ENCODE measurements at regions not wholly inside any gene's neighbourhood (a gene's known extent, or its start where the extent isn't known, plus 50 kb on each side); places are given as distances from the start of the nearest gene placed in this dataset.

DNA sequence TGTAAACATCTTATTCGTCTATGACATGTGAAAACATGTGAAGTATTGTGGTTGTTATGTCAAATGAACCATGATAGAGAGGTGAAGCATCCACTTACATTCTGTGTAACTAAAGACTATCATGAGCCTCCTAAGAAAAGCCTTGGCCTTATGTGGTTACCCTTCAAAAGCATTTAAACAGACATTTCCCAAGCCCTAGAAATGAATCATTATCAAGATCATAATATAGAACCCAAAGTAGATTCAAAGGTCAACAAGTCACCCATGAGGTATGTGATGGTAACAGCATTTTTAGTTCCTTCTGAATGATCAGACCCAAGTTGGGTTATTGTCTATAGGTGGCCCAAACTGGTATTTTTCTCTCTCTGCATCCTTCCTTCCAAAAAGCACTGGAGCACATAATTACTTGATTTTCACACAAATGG, 408.0 kb downstream of the TBL1XR1 start:
- DNase-seq, result no peak

- no peak for DNase-seq
Measured at GRCh38 chr3:176787506-176787905, 409.8 kb downstream of the TBL1XR1 start.

- DNase-seq, result no peak
Measured at GRCh38 chr3:176785171-176785570, 412.1 kb downstream of the TBL1XR1 start.

DNA sequence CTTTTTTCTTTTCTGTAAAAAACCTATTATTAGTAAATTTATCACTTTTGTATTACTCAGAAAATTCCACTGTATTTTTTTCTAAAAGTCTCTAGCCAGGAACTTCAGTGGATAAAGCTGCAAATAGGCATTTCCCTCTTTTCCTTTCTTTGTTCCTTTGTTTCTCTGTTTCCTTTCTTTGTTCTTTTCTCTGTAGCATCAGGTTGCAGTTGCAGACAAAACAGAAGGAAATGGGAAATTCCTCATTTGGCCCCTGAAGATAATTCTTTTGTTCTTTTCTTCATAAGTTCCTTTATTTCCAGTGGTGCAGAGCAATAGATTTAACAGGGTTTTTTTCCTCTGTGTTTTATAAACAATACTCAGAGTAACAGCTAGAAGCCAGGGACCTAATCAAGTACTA, 416.5 kb downstream of the TBL1XR1 start:
- DNase-seq, result no peak

DNA sequence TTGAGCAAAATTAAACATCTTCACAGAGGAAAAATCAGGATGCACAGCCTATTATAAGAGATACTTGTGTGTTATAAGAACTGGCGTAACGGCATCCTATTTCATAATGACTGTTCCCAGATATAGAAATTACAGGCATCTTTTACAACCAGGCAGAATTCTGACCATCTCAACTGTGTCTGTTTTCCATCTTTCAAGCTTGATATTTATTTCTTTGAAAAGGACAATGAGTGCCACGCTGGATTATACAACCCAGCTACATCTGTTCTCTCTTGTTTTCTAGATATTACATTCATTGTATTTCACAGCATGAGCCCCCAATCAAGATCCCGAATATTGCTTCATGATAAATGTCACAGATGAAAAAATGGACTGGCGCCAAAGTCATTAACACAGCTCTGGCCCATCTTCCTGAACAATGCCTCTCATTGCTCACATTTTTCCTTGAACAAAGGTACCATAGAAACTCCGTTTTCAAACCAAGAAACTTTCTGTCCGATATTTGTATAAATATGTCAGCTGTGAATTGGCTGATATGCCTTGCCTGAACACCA, 420.6 kb downstream of the TBL1XR1 start:
- no peak for DNase-seq

DNA sequence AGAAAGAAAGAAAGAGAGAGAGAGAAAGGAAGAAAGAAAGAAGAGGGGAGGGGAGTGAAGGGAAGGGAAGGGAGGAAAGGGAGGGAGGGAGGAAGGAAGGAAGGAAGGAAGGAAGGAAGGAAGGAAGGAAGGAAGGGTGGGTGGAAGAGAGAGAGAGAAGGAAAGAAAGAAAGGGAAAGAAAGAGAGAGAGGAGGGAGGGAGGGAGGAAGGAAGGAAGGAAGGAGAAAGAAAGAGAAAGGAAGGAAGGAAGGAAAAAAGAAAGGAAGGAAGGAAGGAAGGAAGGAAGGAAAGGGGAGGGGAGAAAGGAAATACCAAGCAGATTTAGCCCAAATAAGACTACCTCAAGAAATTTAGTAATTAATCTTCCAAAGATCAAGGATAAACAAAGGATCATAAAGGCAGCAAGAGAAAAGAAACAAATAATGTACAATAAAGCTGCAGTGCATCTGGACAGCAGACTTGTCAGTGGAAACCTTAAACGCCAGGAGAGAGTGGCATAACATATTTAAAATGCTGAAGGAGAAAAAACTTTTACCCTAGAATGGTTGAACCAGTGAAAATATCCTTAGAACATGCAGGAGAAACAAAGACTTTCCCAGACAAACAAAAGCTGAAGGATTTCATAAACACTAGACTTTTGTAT, 427.6 kb downstream of the TBL1XR1 start:
- no peak for DNase-seq

DNA sequence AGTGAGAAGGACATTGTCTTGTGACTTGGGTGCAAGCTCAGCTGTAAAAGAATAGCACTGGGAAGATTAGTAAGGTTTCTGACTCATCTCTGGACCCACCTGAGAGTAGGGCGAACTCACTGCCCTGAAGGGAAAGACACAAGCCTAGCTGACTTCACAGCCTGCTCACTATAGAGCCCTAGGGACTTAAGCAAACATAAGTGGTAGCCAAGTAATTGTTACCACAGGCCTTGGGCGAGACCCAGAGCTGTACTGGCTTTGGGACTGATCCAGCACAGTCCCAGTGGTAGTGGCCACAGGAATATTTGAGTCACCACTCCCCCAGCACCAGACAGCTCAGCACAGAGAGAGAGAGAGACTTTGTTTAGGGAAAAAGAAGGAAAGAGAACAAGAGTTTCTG, 429.9 kb downstream of the TBL1XR1 start:
- DNase-seq, result no peak

DNA sequence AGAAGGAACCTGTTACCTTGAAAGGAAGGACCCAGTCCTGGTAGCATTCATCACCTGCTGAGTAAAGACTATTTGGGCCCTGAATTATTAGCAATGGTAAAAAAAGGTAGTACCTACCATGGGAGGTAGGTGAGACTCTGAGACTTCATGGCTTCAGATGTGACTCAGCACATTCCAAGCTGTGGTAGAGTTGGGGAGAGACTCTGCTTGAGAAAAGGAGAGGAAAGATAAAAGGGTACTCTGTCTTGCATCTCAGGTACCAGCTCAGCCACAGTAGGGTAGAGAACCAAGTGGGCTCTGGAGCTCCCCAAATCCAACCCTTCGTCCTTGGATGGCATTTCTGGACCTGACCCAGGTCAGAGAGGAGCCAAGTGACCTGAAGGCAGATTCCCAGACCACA, 430.4 kb downstream of the TBL1XR1 start:
- no peak for DNase-seq

DNA sequence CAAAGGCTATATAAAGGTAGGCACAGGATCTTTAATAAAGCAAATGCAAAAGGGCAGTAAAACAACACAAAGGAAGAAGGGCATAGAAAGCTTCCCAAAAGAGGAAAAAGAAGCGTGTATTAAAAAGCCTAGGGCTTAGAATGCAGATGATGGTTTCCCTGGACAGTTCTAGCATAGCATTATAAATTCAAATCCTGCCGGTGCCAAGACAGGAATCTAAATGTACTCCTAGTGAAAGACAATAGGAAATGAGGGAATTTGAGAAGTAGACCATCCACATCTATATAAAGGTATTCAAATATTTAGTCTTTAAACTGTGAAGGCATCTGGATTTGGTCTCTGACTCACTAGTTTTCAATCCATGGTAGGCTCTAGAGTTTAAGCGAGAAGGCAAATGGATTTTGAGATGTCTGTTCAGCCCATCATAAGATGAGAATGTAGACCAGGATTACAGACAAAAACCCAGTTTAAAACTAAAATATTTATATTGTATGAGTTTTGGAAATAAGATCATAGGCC, 431.8 kb downstream of the TBL1XR1 start:
- DNase-seq, result no peak

DNA sequence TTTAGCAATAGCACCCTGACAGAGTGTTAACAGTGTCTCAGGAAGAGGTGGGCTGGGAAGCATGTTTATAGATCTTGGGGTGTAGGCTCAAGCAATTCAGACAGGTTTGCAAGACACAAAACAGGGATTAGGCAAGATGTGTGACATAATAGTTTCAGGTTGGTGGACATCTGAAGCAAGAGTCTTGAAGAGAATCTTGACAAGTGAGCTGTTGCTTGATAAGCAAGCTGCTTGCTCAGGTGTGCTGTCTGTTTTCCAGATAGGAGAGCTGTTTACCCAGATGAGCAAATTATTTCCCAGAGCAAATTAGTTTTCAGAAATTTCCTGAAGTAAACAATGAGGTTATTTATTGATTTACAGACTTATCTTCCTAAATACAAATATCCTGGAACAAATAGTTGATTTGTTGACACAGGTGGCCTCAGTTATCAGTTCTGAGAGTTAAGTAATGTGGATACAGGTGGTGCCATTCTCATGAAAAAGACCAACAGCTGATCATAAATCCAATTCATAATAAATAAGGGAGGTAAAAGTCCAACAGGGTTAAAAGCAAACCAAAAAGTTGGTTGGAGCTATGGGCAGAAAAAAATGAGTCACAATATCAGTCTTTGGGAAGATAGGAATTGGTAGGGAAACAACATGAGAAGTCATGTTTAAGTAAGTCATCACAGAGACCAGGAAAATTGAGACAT, 437.3 kb downstream of the TBL1XR1 start:
- no peak for DNase-seq

GRCh38 chr3:176757429-176757828, 439.9 kb downstream of the TBL1XR1 start:
- no peak for DNase-seq

DNA sequence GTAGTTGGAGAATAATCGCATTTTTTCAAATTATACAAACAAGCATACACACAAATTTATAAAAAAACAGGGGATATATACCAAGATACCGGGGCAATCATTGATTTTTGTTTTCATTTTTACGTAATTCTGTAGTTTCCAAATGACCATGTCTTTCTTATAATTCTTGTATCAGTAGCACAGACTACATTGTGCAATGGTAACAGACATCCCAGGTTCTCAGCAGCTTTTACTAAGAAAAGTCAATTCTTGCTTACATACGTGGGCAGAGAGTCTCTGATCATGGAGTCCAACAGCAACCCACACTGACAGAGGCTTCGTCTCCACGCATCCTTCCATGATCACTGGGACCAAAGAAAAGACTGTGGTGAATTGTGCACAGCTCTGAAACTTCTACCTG, 441.3 kb downstream of the TBL1XR1 start:
- DNase-seq, result no peak

DNA sequence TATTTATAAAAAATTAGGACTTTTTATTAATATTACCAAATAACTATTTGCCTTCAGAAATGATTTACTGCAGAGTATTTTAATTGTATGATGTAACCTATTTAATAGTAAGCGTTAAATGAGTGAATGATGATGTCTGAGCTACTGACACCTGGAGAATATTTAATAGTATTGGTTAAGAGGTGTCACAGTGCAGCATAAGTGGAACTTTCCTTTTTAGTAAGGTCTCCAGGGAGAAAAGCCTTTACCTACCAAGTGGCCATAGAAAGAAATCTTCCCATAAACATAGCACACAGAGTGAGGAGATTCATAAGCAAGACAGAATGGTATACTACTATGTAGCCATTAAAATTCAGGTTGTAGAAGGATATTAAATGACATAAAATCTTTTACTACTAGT, 441.7 kb downstream of the TBL1XR1 start:
- no peak for DNase-seq

DNA sequence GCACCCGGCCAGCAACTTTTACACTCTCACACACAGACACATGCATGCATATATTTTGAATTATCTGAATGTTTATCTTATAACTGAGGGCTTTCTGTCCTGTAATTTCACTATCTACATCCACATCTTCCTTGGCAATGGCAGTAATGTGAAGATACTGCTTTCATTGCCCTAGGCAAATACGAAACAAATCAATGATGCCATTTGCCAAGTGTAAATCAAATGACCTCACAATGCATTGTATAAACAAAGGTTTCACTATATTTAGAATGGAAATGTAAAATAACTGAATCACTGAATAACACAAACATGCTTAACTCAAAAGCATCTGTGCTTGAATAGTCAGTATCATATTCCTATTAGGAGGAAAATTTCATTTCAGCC, 455.6 kb downstream of the TBL1XR1 start:
- DNase-seq, result no peak

- no peak for DNase-seq
Measured at GRCh38 chr3:176740906-176741663, 456.2 kb downstream of the TBL1XR1 start.

DNA sequence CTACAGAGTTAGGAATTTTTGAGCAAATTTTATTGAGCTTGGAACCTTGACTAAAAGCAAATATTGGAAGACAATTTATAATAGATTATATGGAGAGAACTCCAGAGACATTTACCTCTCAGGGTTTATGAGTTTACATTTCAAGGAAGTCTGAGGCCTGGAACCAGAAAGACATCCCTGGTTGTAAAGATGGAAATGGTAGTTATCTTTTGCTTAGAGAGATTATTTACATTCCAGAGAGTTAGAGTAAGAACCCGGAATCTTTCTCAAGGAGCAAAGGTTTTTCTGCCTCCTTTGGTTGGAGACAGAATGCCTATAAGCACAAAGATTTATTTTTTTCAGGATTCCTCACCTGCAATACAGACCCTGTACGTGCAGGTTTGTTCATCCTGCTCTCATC, 458.1 kb downstream of the TBL1XR1 start:
- DNase-seq, result no peak

- DNase-seq, result no peak
Measured at GRCh38 chr3:176737480-176738110, 459.7 kb downstream of the TBL1XR1 start.

GRCh38 chr3:176734146-176734545, 463.1 kb downstream of the TBL1XR1 start:
- no peak for DNase-seq

DNA sequence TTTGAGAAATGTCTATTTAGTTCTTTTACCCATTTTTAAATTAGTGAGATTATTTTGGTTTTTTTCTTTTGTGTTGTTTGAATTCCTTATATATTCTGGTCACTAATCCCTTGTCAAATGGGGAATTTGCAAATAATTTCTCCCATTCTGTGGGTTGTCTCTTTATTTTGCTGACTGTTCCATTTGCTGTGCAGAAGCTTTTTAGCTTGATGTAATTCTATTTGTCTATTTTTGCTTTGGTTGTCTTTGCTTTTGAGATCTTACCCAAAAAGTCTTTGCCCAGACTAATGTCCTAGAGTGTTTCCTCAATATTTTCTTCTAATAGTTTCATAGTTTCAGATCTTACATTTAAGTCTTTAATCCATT, 472.9 kb downstream of the TBL1XR1 start:
- no peak for DNase-seq

DNA sequence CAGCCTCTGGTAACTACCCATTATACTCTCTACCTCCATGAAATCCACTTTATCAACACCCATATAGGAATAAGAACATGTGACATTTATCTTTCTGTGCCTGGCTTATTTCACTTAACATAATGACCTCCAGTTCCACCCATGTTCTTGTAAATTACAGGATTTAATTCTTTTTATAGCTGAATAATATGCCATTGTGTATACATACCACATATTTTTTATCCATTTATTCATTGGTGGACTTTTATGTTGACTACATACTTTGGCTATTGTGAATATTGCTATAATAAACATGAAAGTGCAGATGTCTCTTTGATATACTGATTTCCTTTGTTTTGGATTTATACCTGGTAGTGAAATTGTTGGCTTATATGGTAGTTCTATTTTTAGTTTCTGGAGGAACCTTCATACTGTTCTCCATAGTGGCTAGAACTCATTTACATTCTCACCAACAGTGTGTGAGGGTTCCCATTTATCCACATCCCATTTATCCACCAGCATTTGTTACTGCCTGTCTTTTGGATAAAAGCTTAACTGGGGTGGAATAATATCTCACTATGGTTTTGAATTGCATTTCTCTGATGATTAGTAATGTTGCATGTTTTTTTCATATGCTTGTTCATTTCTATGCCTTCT, 473.4 kb downstream of the TBL1XR1 start:
- DNase-seq, result no peak

DNA sequence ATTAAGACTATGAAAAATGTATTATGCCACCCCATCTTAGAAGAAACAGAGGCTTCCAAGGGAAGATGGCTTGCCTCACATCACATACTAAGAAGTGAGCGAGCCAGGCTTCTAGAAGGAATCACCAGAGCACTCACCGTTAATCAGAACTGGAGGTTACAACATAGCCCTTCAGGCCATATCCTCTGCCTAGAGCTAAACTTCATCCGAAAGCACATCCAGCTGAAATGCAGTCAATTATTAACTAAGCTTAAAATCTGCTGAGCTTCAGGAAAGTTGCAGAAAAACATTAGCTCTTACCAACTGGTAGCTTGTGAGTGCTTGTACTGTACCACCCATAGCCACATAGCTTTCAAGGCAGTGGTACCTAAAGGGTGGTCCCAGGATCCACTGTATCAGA, 483.2 kb downstream of the TBL1XR1 start:
- DNase-seq, result no peak

DNA sequence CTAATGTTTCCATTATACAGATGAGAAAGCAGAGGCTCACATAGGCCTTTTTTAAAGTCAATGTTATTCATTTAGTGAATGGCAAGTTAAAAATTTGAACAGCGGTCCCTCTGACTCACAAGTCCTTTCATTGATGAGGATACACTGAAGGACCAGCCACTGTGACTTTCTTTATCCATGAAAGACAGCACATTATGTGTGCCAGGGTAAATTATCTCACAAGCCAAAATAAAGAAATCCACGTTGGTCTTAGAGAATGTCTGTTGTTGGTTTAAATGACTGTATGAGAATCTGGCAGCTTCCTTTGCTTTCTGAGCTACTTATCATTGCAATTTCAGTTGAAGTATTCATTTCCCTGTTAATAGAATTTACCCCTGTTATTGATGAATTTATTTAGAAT, 485.1 kb downstream of the TBL1XR1 start:
- DNase-seq, result no peak

- DNase-seq, result no peak
Measured at GRCh38 chr3:176699288-176699687, 498.0 kb downstream of the TBL1XR1 start.

Data from GF-D8 (cell line).